ENCODE measurements at regions not wholly inside any gene's neighbourhood (a gene's known extent, or its start where the extent isn't known, plus 50 kb on each side); places are given as distances from the start of the nearest gene placed in this dataset.

DNA sequence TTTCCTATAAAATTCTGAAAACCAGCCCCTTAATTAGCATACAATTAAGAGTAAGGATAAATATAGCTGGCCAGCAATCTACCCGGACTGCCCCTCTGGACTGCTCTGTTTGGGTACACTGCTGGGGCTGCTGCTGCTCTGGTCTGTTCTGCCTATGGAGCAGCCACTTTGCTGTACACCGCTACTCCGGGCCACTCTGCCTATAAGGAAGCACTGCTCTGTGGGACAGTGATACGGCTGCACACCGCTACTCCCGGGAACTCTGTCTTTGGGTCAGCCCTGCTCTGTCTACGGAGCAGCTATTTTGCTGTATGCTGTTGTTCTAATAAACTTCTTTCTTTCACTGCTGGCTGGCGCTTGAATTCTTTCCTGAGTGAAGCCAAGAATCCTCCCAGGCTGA is 316.5 kb upstream of the PLSCR5 start:
- POLR2A ChIA-PET, result no interaction called here
- CTCF ChIA-PET (ENCODE audit: unreplicated experiment), result no interaction called here

DNA sequence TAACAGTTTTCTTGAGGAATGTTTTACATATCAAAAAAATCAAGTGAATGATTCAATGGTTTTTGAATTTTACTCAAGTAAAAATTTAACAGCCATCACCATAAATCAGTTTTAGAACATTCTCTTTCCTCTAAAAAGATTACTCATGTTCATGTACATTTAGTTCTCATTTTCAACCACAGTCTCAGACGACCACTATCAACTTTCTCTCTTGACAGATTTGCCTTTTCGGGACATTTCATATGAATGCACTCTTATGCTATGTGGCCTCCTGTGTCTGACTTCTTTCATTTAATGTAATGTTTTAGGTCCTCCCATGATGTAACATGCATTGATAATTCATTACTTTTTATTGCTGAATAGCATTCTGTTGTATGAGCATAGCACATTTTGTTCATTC is 309.3 kb upstream of the PLSCR5 start:
- BruUV-seq (replicated peaks), result no TSS peak
- no peak for DNase-seq (ENCODE audit: low spot score)

More for the DNA sequence above, 316.5 kb upstream of the PLSCR5 start:
- no peaks in the 10 kb centered on the region for H3K79me2 ChIP-seq (ENCODE audit: insufficient read depth, low read depth, low read length)
- H3K27ac ChIP-seq (ENCODE audit: low read depth, low read length, poor library complexity, severe bottlenecking), result no peak overlapping the region
- H3K9me2 ChIP-seq (ENCODE audit: insufficient read depth, low read length), result no peaks in the 10 kb centered on the region
- no peak overlapping the region for H2AFZ ChIP-seq (ENCODE audit: low read length)
- H3K4me2 ChIP-seq (ENCODE audit: low read length), result no peak overlapping the region
- H3K9me3 ChIP-seq (ENCODE audit: low read length), result no peaks in the 10 kb centered on the region
- no peak overlapping the region for H3K4me3 ChIP-seq (ENCODE audit: low read depth, low read length, poor library complexity, severe bottlenecking)
- H4K20me1 ChIP-seq (ENCODE audit: insufficient read depth, low read length), result no peaks in the 10 kb centered on the region
- H3K4me1 ChIP-seq (ENCODE audit: insufficient read depth, low read length, poor library complexity, severe bottlenecking), result no peaks in the 10 kb centered on the region
- intact Hi-C loops (cut with micrococcal nuclease; ENCODE audit: unreplicated experiment), result no loop called here
- no TSS peak for BruUV-seq (replicated peaks)
- no peak for TF ChIP-seq EZH2phosphoT487 (IDR thresholded peaks at IDR 0.05; ENCODE audit: borderline replicate concordance, low read depth, low read length)
- TF ChIP-seq, protein P1, sequence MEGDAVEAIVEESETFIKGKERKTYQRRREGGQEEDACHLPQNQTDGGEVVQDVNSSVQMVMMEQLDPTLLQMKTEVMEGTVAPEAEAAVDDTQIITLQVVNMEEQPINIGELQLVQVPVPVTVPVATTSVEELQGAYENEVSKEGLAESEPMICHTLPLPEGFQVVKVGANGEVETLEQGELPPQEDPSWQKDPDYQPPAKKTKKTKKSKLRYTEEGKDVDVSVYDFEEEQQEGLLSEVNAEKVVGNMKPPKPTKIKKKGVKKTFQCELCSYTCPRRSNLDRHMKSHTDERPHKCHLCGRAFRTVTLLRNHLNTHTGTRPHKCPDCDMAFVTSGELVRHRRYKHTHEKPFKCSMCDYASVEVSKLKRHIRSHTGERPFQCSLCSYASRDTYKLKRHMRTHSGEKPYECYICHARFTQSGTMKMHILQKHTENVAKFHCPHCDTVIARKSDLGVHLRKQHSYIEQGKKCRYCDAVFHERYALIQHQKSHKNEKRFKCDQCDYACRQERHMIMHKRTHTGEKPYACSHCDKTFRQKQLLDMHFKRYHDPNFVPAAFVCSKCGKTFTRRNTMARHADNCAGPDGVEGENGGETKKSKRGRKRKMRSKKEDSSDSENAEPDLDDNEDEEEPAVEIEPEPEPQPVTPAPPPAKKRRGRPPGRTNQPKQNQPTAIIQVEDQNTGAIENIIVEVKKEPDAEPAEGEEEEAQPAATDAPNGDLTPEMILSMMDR (conservative IDR thresholded peaks at IDR 0.05; ENCODE audit: low read length), result no peak
- DNase-seq (ENCODE audit: low spot score), result no peak
- no peaks in the 10 kb centered on the region for H3K36me3 ChIP-seq (ENCODE audit: insufficient read depth, low read length)

DNA sequence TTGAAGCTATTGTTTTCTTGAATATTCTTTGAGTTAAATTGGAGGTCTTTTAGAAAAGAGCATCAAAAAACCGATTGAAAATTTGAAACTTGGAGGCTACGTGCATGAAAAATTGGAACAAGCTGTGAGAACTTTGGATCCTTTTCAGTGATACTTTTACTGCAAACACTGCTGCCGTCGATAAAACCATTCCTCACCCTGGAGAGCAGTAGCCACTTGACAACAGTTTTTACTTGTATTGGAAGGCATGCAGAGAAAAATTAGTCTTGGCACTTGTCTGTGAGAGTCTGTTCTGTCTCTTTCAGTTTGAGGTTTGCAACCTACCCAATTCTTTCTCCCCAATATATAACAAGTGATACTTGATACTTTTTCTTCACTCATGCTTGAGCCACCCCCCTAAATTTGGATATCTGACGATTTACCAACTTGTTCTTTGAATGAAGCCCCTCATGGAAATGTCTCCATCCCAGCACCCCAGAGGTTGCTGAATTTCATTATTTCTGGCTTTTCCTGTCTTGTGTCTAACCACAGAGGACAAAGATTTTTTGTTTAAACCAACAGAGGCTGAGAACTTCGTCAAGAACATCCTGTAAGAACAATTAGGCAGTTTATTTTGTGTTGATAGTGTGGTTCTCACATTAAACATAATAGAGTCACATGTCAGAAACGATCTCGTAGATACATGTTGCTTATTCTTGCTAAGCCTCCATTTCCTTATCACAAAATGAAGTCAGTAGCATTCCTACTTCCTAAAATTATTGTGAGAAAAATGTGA is 307.3 kb upstream of the PLSCR5 start:
- TF ChIP-seq, protein P1 (conservative IDR thresholded peaks at IDR 0.05; ENCODE audit: low read length), result no peak
- no peak for TF ChIP-seq EZH2phosphoT487 (IDR thresholded peaks at IDR 0.05; ENCODE audit: borderline replicate concordance, low read depth, low read length)
- Histone ChIP-seq H3K36me3 (ENCODE audit: insufficient read depth, low read length) (no peaks in the 10 kb centered on the region), H3K4me2 (ENCODE audit: low read length) (no peak overlapping the region), H3K9me2 (ENCODE audit: insufficient read depth, low read length) (no peaks in the 10 kb centered on the region), H3K27ac (ENCODE audit: low read depth, low read length, poor library complexity, severe bottlenecking) (no peak overlapping the region), H3K4me3 (ENCODE audit: low read depth, low read length, poor library complexity, severe bottlenecking) (no peak overlapping the region), H4K20me1 (ENCODE audit: insufficient read depth, low read length) (no peaks in the 10 kb centered on the region), H3K9me3 (ENCODE audit: low read length) (no peaks in the 10 kb centered on the region), H2AFZ (ENCODE audit: low read length) (no peak overlapping the region), H3K4me1 (ENCODE audit: insufficient read depth, low read length, poor library complexity, severe bottlenecking) (no peaks in the 10 kb centered on the region), H3K79me2 (ENCODE audit: insufficient read depth, low read depth, low read length) (no peaks in the 10 kb centered on the region)
- no TSS peak for BruUV-seq (replicated peaks)
- DNase-seq (ENCODE audit: low spot score), result no peak
- CTCF ChIA-PET (ENCODE audit: unreplicated experiment), result no interaction called here
- intact Hi-C loops (cut with micrococcal nuclease; ENCODE audit: unreplicated experiment), result no loop called here
- POLR2A ChIA-PET, result interaction anchor here (0.6 kb wide), 1 partner anchor 10 kb away, joined by 3 read pairs; no protein-coding TSS in a partner anchor

More for the DNA sequence above, 309.3 kb upstream of the PLSCR5 start:
- Histone ChIP-seq H3K4me2 (ENCODE audit: low read length) (no peak overlapping the region), H3K27ac (ENCODE audit: low read depth, low read length, poor library complexity, severe bottlenecking) (no peak overlapping the region), H4K20me1 (ENCODE audit: insufficient read depth, low read length) (no peaks in the 10 kb centered on the region), H3K4me1 (ENCODE audit: insufficient read depth, low read length, poor library complexity, severe bottlenecking) (no peaks in the 10 kb centered on the region), H3K36me3 (ENCODE audit: insufficient read depth, low read length) (no peaks in the 10 kb centered on the region), H3K79me2 (ENCODE audit: insufficient read depth, low read depth, low read length) (no peaks in the 10 kb centered on the region), H3K9me3 (ENCODE audit: low read length) (no peaks in the 10 kb centered on the region), H3K4me3 (ENCODE audit: low read depth, low read length, poor library complexity, severe bottlenecking) (no peak overlapping the region), H3K9me2 (ENCODE audit: insufficient read depth, low read length) (no peaks in the 10 kb centered on the region), H2AFZ (ENCODE audit: low read length) (no peak overlapping the region)
- ChIA-PET POLR2A (no interaction called here), CTCF (ENCODE audit: unreplicated experiment) (no interaction called here)
- intact Hi-C loops (cut with micrococcal nuclease; ENCODE audit: unreplicated experiment), result no loop called here
- TF ChIP-seq EZH2phosphoT487 (IDR thresholded peaks at IDR 0.05; ENCODE audit: borderline replicate concordance, low read depth, low read length), result no peak
- TF ChIP-seq, protein P1 (conservative IDR thresholded peaks at IDR 0.05; ENCODE audit: low read length), result no peak

Measured in OCI-LY7 (cell line).